Activated CD4-positive, alpha-beta T cell treated with anti-CD3 and anti-CD28 coated beads, Interleukin-10, Interleukin-2, amounts not matched to agents 100 ng/mL and 50 ng/mL, durations not matched to agents 16 hours and 8 hours (primary cell): ENCODE measurements at regions not wholly inside any gene's neighbourhood (a gene's known extent, or its start where the extent isn't known, plus 50 kb on each side); places are given as distances from the start of the nearest gene placed in this dataset.

Source experiments
- DNase-seq: peaks from one replicate; pipeline ENCODE4 v3.0.0-alpha.2; 2020

DNA sequence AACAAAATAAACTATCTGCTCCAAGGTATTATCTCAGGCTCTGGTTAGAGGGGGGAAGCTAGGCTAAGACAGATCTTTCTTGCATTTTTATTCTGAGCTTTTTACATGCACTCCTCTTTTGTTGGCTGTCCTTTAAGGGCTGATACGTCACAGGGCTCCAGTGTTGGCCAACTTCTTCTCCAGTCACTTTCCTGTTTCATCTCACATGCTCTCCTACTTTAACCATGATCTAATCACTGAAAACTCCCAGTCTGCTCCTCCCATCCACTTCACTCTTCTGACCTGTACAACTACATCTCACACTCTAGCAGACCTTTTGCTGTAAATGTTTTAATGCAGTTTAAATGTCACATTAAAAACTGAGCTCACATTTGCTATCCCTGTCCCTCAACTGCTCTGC lies 510.0 kb upstream of the KLF12 start:
- DNase-seq: no peak

DNA sequence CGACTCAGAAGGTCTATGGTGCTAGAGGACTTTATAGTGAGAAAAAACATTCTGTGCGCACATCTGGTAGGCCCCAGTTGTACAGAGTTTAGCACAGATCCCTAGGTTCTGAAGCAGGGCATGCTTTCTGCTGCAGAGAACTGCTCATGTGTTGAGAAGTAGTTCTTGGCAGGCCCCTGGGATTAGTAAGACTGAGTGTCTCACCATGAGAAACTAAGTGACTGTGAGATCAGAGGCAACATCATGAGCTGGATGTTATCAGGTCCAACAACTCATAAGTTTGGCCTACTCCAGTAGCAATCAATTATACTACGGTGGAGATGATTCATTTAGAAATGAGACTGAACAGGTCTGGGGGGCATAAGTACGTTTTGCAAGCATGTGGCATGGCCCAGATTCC lies 507.4 kb upstream of the KLF12 start:
- peak; percentile 18 for DNase-seq

- no peak for DNase-seq
These were observed 499.5 kb upstream of the KLF12 start for GRCh38 chr13:74633734-74634133.

DNA sequence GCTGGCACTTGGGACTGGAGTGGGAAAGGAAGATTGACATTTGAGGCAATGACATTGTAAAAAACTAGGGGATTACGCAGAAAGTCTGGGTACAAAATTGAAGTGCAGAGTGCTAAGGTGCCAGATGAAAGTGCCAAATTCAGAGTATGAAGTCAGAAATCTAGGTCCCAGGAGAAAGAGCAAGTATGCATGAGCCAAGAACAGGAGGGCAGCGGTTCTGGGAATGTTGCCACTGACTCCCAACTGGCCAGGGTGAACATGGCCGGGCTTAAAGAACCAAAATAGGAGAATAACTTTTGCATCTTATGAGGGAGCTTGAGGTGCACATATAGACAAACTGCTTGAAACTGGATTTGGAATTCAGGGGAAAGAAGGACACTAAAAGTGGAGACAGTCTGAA lies 495.8 kb upstream of the KLF12 start:
- no peak for DNase-seq

GRCh38 chr13:74625541-74625940 lies 491.3 kb upstream of the KLF12 start:
- DNase-seq: no peak

GRCh38 chr13:74623761-74624160 lies 489.6 kb upstream of the KLF12 start:
- DNase-seq: no peak

- DNase-seq: no peak
These were observed 488.1 kb upstream of the KLF12 start for GRCh38 chr13:74622284-74622683.

DNA sequence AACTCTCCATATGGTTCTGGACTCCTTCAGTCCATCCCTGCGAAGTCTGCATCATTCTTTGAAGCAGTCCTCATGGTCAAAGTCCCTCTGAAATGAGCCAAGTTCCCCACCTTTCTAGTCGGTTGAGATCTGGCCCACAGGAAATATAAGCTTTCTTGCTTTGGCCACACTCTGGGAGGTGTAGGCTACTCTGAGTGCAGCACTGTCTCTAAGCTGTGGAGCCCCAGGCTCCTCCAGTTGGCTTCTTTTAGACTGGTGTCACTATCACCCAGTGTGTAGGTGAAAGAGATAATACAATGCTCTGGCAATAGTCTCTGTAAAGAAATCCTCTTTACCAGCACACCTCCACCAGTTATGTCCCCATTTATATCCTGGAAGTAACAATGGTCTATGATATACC lies 486.5 kb upstream of the KLF12 start:
- DNase-seq: no peak

GRCh38 chr13:74620308-74620707 lies 486.1 kb upstream of the KLF12 start:
- DNase-seq: no peak

DNA sequence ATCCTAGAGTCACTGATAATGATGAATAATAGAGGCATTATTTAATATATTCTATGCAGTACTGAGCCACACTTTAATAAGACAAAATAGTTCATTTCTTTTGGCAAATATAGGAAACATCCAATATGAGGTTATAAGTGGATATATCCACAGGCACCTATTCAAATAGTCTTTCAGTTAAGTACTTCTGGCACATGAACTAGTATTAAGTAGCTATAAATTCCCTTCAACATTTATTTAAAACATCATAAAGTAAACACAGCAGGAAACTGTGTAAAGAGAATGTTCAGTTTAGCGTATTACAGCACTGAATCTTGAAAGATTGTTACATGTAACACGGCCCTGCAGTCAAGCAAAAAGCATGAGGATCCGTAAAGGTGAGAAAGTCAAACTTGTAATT lies 463.3 kb upstream of the KLF12 start:
- DNase-seq: no peak

DNA sequence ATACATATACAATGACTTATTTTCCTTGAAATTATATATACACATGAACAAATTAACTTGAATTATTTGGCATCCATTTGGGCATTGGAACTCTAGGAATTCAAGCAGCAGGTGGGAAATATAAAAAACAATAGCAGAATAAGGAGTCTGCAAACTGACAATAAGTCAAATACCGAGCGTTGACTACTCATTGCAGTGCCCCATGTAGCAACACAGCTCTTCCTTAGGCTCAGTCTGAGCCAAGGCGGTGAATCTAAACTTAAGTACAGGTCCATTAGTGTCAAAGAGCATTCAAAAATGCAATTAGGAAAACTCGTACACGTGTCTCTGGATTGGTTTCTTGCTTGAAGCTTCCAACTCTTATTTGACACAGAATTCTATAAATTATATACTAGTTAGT lies 462.5 kb upstream of the KLF12 start:
- no peak for DNase-seq

DNA sequence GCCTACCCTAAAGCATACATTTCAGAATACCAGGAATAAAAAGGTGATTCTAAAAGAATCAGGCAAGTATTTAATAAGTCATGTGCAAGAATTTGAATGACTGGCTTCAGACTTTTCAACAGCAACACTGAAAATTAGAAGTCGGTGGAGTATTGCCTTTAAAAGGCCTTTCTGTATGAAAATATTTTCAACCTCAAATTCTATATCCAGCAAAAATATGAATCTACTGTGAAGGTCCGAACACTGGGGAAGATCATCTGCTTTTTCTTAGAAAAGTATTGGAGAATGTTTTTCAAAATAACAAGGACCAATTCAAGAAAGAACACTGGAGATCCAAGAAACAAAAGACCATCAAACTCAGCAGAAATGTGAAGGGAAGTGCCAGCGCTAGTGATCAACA lies 459.5 kb upstream of the KLF12 start:
- no peak for DNase-seq

GRCh38 chr13:74586847-74587246 lies 452.6 kb upstream of the KLF12 start:
- no peak for DNase-seq

DNA sequence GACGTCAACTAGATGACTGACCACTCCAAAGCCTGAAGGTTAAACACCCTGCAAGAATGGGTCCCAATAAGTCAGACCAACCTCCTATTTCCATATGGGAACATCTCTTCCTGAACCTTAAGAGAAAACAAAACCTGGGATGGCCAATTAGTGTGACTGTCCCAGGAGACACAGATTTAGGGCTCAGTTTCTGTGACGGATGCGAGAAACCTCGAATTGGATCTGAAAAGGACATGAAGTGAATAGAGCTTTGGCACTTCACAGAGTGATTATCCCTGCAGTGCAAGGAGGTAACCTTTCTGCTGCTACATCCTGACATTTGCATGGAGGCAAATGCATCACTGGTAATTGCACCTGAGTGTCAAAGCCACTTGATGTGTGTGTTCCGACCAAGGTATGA lies 442.2 kb upstream of the KLF12 start:
- DNase-seq: no peak

GRCh38 chr13:74575729-74576125 lies 441.5 kb upstream of the KLF12 start:
- peak; percentile 58 for DNase-seq

GRCh38 chr13:74574964-74575728 lies 440.9 kb upstream of the KLF12 start:
- DNase-seq: no peak

- DNase-seq: peak; percentile 13
These were observed 439.4 kb upstream of the KLF12 start for GRCh38 chr13:74573654-74574053.

DNA sequence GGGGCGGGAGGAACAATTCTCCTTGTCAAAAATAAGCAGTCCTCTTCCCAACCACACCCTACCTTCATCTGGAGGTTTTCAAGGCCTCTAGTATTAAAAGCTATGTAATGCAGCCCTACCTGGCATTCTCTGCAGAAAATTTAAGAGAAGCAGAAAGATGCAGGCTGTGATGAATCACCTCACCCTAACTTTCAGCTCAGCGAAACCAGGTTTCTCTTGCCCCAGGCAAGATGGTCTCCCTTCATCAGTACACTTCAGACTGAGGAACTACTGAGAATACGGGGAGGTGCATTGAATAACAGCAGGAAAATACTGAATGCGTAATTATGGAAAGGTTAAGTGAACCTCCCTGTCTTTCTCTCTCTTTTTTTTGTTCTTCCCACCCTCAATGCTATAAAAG lies 437.6 kb upstream of the KLF12 start:
- no peak for DNase-seq

GRCh38 chr13:74570834-74571233 lies 436.6 kb upstream of the KLF12 start:
- DNase-seq: no peak

GRCh38 chr13:74570046-74570445 lies 435.8 kb upstream of the KLF12 start:
- no peak for DNase-seq

DNA sequence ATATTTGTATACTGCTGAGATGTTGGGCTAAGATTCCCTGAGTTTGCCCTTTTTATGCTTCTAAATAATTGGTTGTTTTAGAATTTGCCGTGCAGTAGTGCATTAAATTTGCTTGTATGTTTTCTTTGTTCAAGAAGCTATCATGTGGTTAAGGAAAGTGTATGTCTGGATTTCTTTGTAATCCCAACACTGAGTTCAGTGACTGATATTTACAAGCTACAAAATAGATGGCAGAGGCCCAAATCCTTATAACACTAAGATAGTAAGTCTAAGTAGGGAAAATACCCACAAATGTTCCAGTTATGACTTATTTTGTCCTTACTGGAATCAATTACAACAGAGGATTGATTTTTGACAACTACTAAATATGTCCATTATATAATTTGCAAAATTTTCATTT lies 435.0 kb upstream of the KLF12 start:
- DNase-seq: no peak

GRCh38 chr13:74567485-74567884 lies 433.3 kb upstream of the KLF12 start:
- no peak for DNase-seq

DNA sequence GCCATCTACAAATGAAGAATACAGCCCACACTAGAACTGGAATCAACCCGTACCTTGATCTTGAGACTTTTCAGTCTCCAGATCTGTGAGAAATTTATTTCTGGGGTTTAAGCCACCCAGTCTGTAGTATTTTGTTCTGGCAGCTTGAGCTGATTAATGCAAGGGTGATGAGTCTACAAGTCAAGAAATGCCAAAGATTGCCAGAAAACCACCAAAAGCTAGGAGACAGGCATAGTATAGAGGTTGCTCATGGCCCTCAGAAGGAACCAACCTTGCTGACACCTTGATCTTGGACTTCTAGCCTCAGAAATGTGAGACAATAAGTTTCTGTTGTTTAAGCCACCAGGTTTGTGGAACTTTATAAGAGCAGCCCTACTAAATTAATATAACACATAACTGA lies 428.2 kb upstream of the KLF12 start:
- no peak for DNase-seq

- DNase-seq: no peak
These were observed 427.0 kb upstream of the KLF12 start for GRCh38 chr13:74561155-74561554.

- DNase-seq: no peak
These were observed 426.1 kb upstream of the KLF12 start for GRCh38 chr13:74560325-74560724.

DNA sequence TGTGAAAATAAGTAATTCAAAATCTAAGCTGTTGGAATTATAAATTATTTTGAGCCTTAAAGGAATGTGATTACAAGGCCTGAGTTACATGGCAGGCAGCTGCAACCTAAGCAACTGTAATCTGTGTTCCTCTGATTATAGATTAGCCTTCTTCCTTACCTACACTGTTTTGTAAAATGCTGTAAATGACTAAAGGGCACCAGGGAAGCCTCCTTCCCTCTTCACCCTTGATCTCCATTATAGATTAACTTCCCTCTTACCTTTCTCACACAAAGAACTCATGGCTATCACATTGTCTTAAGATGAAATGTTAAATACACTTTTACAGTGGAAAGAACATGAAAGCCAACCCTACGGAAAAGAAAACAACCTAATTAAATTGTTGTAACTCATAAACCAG lies 423.7 kb upstream of the KLF12 start:
- no peak for DNase-seq
